HEK293T (cell line): ENCODE measurements at regions not wholly inside any gene's neighbourhood (a gene's known extent, or its start where the extent isn't known, plus 50 kb on each side); places are given as distances from the start of the nearest gene placed in this dataset.

Experiments used
- BHLHE40 ChIP-seq: fragments of 450-650 bp; IDR thresholded peaks from 2 replicates; pipeline ENCODE4 v1.6.1; 2016; ENCODE audit warnings: mild to moderate bottlenecking, moderate library complexity, borderline replicate concordance
- FOXA1 ChIP-seq: fragments of 450-650 bp; IDR thresholded peaks from 2 replicates; pipeline ENCODE4 v1.6.1; 2016; ENCODE audit warnings: mild to moderate bottlenecking
- PKNOX1 ChIP-seq: fragments of 450-650 bp; IDR thresholded peaks from 2 replicates; pipeline ENCODE4 v1.6.1; 2016
- SP1 ChIP-seq: fragments of 450-650 bp; IDR thresholded peaks from 2 replicates; pipeline ENCODE4 v1.6.1; 2017

GRCh38 chr1:212158912-212159796 is 123.6 kb downstream of the DTL start:
- TF ChIP-seq SP1, result no peak
- no peak for TF ChIP-seq FOXA1
- TF ChIP-seq PKNOX1, result no peak
- no peak for TF ChIP-seq BHLHE40
